Kidney glomerular epithelial cell (primary cell): ENCODE measurements at regions not wholly inside any gene's neighbourhood (a gene's known extent, or its start where the extent isn't known, plus 50 kb on each side); places are given as distances from the start of the nearest gene placed in this dataset.

Experiments used
- DNase-seq: peaks from one replicate; lab custom pipeline; 2025; lab: John Stamatoyannopoulos, UW

GRCh38 chr20:43803276-43803675 is 76.5 kb upstream of the GTSF1L start:
- no peak for DNase-seq

GRCh38 chr20:43800186-43800585 is 73.4 kb upstream of the GTSF1L start:
- DNase-seq = no peak

- no peak for DNase-seq
Observed at GRCh38 chr20:43799741-43800140, 72.9 kb upstream of the GTSF1L start.

DNA sequence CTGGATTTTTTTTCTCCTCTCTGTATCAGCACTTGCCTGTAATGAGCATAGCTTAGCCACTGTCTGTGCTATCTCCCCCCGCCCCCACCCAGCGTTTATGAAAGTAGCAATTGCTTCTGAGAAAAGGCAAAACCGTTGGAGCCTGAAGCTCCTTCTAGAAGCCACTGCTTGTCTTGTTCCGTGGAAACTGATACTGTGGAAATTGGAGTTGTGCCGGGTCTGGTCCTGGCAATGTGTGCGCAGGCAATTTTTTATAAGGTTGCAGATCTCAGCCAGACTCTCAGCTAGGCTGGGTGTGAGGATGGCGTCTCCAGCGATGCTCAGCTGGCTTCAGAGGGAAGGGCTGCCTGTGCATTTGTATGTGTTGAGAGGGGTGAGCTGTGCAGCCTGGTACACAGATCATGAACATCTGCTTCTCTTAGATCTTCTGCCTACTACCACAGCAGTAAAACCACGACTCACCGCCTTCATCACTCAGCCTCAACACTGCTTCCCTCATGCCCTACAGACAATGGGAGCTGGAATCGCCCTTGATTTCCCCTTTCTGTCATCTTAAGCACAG is 72.4 kb upstream of the GTSF1L start:
- no peak for DNase-seq

DNA sequence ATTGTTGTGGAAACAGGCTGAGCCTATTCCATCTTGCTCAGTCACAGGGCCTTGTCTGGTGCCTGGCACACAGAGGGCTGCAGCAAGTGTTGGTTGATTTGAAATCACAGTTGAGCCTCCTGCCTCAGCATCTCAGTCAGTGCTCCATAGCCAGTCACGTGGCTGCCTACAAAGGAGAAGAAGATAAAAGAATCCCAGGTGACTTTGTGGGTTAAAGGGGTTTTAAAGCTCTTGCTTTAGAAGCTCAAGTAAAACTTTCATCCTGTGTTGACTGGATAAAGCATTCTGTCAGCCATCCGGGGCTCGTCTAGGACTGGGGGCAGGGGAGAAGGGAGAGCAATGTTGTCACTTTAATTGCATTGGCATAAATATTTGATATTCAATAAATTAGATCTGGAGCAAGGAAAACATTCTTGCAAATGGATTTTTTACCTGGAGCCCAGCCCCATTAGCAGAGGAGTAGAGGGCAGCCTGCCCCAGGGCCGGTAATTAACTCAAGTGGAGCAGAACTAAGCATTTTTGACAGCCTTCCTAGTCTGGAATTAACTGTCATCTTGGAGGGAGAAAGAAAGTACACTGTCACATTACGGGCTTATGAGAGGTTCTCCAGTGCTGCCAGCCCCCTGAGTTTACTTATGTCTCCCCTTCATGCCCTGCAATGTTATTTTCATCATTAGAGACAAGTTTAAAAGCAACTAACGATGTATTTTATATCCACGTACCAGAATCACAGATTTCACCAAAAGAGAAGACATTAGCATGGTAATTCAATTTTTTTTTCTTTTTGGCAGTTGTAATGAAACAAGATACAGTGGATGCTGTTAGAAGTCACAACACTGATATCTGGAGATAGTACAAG is 71.7 kb upstream of the GTSF1L start:
- no peak for DNase-seq

DNA sequence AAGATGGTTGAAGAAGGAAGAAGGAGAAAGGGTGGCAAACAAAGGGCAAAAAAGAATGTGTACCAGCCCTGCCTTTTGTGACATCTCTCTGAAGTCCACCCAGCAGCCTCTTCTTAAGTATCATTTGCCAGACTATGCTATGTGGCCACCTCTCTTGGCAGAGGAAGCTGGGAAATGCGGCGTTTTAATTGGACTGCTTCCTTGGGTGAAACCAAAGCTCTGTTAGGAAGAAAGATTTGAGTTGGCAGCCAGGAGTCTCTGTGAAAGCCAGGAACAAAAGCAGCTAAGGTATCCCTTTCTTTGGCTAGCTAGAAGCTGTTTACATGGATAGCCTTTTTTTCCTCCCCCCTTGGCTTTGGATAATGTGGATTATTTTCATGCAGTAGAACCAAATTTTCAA is 67.5 kb upstream of the GTSF1L start:
- no peak for DNase-seq

GRCh38 chr20:43789593-43789992 is 62.8 kb upstream of the GTSF1L start:
- DNase-seq = no peak

GRCh38 chr20:43787937-43788336 is 61.1 kb upstream of the GTSF1L start:
- no peak for DNase-seq

- no peak for DNase-seq
Observed at GRCh38 chr20:43786885-43787284, 60.1 kb upstream of the GTSF1L start.

DNA sequence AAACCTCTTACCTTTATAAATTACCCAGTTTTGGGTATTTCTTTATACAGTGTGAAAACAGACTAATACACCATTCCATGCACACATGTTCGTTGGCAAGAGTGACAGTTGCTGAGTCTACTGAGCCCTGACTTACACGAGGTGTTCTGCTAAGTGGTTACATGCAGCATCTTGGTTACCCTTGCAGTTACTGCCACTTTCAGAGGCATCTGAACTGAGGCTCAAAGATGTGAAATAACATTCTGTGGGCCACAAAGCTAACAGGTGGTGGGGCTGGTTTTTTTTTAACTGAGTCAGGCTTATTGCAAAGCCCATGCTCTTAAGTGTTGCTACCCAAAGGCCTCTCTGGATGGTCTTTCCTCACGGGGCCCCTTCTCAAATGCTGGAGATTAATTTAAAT is 54.4 kb upstream of the GTSF1L start:
- no peak for DNase-seq

GRCh38 chr20:43778375-43778774 is 51.6 kb upstream of the GTSF1L start:
- no peak for DNase-seq

GRCh38 chr20:43776691-43777090 is 49.9 kb upstream of the GTSF1L start:
- DNase-seq = no peak
